NCI-H1092 treated with DMSO at 0.1 percent for 48 hours (cell line): ENCODE measurements at regions not wholly inside any gene's neighbourhood (a gene's known extent, or its start where the extent isn't known, plus 50 kb on each side); places are given as distances from the start of the nearest gene placed in this dataset.

ENCODE experiments used
- DNase-seq: peaks from one replicate; lab custom pipeline; 2025; lab: John Stamatoyannopoulos, UW

- peak; percentile 4 for DNase-seq
Observed at GRCh38 chr2:129748653-129749052, 230.8 kb upstream of the RAB6C start.

DNA sequence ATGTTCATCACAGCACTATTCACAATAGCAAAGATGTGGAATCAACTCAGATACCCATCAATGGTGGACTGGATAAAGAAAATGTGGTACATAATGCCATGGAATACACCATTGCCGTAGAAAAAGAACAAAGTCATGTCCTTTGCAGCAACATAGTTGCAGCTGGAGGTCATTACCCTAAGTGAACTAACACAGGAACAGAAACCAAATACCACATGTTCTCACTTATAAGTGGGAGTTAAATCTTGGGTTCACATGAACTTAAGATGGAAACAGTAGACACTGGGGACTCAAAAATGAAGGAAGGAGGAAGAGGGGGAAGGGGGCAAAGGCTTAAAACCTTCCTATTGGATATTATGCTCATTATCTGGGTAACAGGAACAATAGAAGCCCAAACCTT, 228.1 kb upstream of the RAB6C start:
- DNase-seq: no peak

GRCh38 chr2:129752176-129752575, 227.3 kb upstream of the RAB6C start:
- DNase-seq: no peak

DNA sequence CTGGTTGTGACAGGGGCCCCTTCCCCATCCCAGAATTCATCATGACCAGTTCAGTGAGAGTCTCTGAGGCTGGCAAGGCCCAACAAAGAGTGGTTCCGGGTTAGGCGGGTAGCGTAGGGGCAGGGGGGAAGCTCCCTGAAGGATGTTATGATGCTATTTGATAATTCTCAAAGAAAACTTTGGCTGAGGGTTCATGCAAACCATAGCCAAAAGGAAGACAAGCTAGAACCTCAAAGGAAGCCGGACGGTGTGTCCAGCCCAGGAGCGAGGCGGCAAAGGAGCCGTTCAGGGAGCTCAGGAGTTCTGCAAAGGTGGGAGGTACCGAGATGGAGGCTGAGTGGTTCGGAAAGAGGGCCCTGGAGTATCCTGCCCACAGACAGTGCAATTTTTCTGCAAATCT, 226.8 kb upstream of the RAB6C start:
- DNase-seq: no peak

DNA sequence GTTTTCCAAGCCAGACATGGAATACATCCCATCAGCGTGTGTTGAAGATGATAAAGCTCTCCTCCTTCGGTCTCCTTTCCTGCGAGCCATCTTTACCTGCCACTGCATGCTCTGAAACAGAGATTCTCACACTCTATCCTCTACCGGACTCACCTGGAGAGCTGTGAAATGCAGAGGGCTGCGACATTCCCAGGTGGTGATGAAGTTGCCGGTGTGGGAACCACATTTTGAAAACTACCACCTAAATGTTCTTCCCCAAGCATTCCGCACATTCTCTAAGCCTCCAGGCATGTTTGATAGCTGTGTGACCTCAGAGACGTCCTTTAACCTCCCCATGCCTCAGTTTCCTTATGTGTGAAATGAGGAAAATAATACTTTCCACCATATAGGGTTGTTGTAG, 226.2 kb upstream of the RAB6C start:
- DNase-seq: no peak

DNA sequence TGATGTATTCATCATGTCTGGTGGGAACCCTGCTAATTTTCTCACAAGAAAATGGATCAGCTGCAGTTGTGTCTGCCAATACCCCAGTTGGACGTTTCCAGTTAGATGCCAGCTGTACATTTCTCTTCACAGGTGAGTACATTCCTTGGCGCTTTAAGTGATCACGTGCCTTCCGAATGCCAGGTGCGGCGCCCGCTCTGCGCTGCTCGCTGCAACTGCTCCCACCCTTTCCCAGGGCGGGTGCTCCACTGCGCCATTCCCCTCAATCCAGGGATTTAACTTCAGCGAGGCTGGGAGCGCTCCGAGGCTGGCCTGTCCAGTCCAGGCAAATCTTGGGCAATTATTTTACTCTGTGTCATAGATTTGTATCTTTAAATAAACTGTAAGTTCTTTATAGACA, 225.0 kb upstream of the RAB6C start:
- no peak for DNase-seq

DNA sequence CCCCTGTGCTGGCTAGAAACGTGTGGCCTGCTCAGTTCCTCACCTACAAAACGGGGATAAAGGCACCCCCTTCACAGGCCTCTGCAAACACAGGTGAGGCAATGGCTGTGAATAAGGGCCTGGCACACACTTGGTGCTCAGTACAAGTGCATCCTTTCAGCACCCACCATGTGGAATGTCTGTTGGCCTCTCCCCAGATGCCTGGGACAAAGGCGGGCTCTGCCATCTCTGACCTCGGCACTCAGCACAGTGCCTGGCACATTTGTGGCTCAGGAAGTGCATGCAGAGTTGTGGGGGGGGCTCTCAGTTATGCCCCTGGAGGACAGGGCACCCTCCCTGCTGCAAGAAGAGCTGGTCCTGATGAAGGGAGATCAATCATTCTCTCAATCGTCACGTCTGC, 224.6 kb upstream of the RAB6C start:
- no peak for DNase-seq

DNA sequence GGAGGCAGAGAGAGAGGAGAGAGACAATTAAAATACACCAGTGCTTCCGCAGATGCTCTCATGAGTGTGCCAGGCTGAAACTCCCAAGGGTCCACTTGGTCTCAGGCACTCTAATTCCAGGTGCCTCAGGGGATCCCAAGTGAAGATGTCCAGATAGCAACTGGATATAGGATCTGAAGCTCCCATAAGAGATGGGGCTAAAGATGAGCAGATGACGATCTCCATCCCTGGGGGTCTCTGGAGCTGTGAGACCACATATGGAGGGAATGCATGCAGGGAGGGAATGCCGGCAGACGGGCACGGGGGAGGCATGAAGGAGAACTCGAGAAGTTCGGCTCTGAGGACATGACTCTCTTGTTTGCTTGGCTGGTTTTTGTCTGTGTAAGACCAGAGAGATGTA, 223.7 kb upstream of the RAB6C start:
- DNase-seq: no peak

- DNase-seq: no peak
Observed at GRCh38 chr2:129756276-129756675, 223.2 kb upstream of the RAB6C start.

- no peak for DNase-seq
Observed at GRCh38 chr2:129757366-129757914, 222.0 kb upstream of the RAB6C start.

DNA sequence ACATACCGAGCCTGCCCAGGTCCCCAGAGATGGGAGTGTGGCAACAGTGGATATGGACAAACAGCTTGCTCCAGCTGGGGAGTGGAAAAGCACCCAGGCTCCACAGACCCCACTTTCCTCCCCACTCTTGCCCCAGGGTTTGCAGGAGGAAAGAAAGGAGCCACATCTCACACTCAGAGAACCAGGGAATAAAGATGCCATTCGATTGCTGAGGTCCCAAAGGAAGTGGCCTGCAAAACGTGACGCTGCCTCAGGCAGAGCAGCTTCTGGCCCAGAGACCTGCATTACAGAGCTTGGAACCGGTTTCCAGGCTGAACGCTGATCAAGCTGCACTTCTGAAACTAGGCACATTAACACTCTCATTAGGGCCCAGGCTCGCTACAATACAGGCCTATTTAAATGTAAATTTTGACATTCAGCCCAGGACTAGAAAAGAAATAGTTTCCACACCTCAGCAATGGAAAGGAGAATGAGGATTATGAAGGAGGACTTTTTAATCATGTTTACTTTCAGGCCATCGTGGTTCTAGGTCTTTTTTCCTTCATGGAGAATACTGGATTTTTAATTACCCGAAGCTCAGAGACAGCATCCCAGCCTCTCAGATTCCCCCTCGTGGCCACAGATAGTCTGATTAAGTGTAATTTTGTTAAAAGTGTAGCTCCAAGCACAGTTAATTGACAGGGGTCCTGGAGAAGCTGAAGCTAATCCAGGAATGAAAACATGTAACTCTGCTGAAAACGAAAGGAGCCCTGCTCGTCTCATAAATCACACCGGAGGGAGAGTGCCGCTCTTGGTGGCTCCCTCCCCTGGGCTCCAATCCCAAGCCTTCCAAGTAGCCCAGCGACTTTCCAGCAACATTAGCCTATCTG, 221.3 kb upstream of the RAB6C start:
- DNase-seq: no peak

- no peak for DNase-seq
Observed at GRCh38 chr2:129758784-129759471, 220.5 kb upstream of the RAB6C start.

- no peak for DNase-seq
Observed at GRCh38 chr2:129759472-129760010, 219.9 kb upstream of the RAB6C start.

- DNase-seq: no peak
Observed at GRCh38 chr2:129760669-129761068, 218.8 kb upstream of the RAB6C start.

GRCh38 chr2:129761569-129762021, 217.9 kb upstream of the RAB6C start:
- no peak for DNase-seq

GRCh38 chr2:129762386-129763189, 216.9 kb upstream of the RAB6C start:
- no peak for DNase-seq

DNA sequence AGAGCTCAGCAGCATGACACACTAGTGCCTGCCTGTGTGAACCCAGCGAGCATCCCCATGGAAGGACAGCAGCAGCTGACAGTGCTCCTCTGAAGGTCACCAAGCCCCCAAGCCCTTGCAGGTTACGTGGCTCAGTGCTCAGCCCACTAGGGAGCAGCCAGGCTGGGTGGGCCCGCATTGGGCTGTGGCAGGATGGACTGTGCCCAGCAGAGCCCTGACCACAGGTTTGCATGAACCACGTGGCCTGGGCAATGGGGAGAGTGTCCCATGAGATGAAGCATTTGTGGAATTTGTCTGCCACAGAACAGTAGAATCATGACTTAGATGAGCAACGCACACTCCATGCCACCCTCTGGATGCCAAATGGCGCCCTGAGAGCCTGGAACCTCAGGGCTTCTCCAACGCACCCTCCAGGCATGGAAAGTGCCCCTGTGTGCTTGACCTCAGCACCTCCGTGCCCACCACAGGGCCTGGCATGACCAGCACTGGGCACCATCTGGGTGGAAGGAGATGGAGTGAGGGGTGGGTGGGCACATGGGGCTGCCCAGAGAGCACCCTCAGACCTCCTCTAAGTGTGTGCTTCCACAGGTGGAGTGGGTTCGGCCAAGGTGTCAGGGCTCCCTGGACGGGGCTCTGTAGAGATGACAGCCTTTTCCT, 216.1 kb upstream of the RAB6C start:
- no peak for DNase-seq

DNA sequence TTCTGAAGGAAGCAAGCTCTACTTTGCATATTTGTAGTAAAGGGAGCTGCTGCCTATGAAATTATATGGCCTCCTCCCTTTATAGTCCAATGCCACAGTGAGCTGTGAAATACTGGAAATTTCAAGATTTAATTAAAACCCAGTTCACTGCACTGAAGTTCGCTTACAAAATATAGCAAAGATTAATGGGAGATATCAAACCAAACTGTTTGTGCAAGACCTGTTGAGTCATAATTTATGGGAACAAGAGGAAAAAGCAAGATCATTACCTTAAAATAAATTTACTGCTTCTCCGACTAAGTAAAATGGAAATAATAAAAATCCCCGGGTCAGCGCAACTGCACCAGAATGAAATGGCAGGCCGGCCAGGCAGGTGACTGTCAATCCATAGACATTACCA, 215.5 kb upstream of the RAB6C start:
- no peak for DNase-seq

DNA sequence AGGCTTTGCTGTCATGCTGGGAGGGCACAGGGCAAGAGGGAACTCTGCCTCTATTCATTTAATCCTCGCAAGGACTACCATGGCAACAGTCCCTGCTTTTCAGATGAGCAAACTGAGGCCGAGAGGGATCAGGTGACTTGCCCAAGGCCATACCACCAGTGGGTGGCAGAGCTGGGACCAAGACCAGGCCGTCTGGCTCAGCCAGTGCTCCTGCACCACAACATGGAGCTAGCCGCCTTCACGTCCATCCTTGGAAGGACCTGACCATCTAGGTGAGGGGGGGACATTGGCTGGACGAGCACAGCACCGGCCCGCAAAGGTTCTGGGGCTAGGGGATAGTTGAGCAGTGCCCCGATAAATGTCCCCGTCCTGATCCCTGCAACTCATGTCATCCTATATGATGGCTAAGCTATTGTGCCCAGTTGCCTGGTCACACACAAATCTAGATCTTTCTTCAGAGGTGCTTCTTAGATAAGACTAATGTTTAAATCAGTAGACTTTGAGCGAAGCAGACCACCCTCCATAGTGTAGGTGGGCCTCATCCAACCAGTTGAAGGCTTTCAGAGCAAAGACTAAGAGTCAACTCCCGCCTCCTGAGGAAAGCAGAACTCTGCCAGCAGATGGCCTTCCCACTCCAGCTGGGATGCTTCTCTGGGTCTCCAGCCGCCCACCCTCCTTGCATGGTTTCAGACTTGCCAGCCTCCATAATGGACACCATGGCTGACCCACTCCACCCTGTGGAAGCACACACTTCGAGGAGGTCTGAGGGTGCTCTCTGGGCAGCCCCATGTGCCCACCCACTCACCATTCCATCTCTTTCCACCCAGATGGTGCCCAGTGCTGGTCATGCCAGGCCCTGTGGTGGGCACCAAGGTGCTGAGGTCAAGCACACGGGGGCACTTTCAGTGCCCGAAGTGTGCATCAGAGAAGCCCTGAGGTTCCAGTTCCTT, 214.8 kb upstream of the RAB6C start:
- no peak for DNase-seq

GRCh38 chr2:129765326-129765677, 214.2 kb upstream of the RAB6C start:
- DNase-seq: no peak
